Fibroblast of skin of back (primary cell): ENCODE measurements at regions not wholly inside any gene's neighbourhood (a gene's known extent, or its start where the extent isn't known, plus 50 kb on each side); places are given as distances from the start of the nearest gene placed in this dataset.

ENCODE experiments used
- DNase-seq: peaks from one replicate; pipeline ENCODE4 v3.0.0-alpha.2; 2013

DNA sequence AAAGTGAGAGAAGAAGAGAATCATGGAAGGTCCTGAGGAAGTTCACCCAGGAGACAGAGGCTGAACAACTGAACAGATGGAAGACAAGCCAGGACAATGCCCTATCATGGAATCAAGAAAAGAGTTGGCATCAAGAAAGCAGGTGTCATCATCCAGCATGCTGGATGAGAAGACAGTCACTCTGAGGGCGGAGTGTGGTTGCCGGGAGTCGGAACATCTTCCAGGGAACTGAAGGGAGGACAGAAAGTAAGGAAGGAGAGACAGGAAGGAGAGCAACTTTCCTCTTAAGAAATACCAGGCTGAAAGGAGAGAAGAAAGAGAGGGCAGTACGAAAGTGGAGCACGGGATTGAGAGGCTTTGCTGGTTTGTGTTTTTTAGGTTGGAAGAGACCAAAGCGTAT is 654.5 kb upstream of the CELF2 start:
- no peak for DNase-seq

GRCh38 chr10:10364902-10365301 is 652.8 kb upstream of the CELF2 start:
- no peak for DNase-seq

GRCh38 chr10:10365676-10366075 is 652.0 kb upstream of the CELF2 start:
- DNase-seq, result no peak

DNA sequence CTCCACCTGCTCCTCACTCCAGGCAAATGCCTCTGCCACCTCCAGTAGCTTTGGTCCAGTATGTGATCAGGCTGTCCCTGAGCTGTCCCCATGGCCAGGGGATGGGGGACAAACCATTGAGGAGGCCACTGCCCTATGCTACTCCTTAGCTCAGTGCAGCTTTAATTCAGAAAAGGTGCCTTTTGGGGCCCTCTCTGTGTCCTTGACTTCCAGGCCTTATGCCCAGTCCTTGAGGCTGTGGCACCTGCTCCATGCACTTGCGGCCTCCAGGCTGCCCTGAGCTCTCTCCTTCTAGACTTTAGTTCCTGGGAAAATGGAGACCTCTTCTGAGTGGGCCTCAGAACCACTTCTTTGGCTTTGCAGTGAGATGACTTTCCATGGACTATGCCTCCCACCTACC is 650.8 kb upstream of the CELF2 start:
- no peak for DNase-seq

DNA sequence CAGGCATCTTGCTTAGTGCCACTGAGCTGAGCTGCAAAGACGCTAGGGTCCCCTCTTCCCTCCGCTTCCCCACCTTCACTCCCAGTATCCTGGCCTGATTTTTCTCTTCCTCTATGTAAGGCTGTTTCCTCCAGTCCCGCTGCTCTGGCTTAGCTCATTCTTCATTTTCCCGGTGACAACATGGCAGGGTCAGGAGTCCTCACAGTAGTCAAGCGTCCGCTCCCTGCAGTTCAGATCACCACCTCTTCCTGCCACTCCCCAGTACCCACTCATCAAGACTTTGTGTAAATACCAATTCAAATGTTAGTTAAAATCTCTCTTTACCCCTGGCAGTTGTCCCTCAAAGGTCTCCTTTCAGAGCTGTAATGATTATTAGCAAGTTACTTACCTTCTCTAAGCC is 650.4 kb upstream of the CELF2 start:
- no peak for DNase-seq

DNA sequence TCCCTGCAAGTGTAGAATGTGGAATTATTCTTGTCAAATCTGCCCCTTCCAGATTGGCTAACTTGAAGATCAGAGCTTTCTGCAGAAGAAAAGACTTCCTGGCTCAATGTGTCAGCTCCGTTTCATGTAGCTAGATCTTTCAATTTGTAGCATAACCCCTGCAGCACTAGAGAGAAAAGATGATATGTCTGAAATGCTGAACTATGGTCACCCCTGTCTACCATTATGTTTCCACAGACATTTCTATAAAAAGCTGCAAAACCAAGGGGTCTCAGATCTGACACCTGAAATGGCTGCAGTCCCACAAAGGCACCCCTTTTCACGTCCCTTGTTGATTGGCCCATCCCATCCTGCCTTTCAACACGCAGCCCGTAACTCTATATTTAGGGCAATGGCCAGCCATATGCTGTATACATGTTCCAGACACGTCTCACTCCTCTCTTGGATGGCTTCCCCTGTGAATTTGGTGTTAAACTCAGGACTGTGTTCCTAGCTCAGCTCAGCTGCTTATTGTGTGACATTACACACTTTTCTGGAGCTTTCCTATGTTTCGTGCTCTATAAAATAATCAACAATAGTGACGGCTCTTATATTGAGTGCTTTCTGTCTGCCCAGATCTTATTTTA is 648.6 kb upstream of the CELF2 start:
- DNase-seq, result no peak

- no peak for DNase-seq
Observed at GRCh38 chr10:10385831-10386230, 631.8 kb upstream of the CELF2 start.

DNA sequence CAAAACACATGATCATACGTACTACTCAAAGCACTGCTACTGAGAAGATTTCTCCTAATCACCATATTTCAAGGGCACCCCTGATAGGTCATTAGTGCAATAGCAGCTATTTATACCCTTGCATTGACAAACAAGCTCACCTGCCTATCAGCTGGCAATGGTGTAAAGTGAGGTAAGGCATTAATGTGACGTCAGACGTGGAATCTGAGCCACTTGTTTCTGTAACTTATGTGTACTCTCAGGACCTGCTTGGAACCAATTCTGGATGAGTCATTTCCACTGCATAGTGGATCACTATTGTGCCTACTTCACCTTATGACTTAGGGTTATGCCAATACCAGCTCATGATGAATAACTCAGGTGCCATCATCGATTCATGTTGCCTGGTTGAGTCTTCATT is 628.5 kb upstream of the CELF2 start:
- no peak for DNase-seq

DNA sequence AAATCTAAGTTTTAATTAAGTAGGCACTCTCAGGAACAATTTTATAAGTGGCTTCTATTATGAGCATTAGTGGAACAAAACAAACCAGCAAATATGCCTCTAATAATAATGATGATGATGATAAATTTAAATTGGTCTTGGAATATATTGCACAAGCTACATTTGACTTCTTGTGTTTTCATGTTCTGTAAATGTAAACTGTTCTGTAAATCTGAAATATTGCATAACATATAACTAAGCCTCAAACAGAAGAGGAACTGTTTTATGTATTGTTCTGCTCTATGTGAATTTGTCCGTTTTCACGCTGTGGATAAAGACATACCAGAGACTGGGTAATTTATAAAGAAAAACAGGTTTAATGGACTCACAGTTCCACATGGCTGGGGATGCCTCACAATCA is 625.2 kb upstream of the CELF2 start:
- DNase-seq, result no peak

DNA sequence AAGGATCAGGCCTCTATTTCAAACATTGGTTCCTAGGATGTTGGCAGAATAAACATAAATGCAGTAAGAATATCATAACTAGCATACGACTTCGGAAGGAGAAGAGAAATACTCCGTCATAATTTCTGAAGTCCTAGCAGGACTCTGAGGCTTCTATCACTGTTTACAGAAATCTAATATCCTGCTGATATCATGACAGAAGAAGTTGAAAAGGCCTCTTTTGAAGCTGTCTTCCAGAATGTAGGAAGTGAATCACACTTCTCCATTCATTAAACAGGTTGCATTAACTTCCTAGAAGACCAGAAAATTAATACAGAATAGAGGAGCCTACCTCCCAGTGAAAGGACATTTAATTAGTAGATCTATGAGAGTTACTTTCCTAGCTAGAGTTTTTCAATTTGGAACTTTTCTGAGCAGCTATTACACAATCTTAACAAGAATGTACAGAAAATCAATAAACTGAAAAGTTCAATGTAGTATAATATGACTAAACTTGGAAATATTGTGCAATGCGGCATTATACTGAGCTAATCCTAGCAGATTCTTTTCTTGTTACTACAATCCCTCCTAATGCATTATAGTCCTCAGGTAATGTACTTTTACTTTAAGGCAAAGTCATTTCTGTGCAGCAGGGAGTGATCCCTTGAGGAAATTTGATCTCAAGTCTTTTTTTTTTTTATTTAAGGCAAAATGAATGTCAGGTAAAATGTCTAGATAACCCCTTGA is 622.6 kb upstream of the CELF2 start:
- no peak for DNase-seq

DNA sequence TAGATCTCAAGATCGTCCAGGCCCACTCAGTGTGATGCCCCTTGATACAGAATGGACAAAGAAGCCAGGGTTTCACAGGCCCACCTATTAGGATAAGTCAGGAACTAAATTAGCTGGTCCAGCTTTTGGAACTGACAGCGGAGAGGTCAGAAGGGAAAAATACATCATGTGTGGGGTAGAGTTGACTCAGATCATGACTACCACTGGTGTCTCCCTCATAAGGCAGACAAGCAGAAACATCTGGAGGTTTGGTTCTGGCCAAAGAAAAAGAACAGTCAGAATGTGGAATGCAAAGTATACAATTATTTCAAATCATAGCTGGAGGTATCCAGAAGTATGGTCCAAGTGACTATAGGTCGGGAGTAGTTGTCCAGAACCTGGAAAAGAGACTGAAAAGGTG is 621.1 kb upstream of the CELF2 start:
- DNase-seq, result no peak

DNA sequence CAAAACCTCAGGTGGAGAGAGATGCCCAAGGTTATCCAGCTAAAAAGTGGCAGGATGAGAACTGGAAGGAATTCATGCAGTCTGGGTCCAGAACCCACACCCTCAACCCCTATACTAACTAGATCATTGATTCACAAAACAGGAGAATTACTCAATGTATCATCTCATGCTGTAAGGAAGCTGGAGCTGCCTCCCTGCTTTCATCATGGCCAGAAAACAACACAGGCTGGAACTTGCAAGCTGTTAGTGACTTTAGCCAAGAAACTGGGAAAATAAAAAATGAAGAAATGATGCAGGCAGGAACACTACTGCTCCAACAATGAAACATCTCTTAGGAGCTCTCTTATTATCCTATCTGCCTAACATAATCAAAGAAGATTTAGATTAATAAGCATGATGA is 619.8 kb upstream of the CELF2 start:
- no peak for DNase-seq

GRCh38 chr10:10403762-10404161 is 613.9 kb upstream of the CELF2 start:
- peak; percentile 8 for DNase-seq

DNA sequence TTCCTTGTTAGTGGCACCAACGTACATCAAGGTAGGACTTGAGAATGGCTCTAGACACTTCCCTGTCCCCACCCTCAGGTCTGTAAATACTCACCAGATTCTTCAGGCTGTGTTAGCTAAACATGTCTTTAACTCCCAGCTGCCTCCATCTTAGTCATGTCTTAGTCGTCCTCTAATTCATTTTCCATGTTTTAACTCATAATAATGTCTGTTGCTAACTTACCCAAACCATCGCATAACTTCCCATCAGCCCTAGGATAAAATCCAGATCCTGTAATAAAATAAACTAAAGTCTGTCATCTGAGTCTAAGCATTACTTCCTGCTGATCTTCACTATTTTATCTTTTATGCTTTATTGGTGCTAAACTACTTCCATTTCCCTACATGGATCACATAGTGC is 600.0 kb upstream of the CELF2 start:
- peak; percentile 3 for DNase-seq

GRCh38 chr10:10418387-10418786 is 599.3 kb upstream of the CELF2 start:
- DNase-seq, result no peak

- DNase-seq, result no peak
Observed at GRCh38 chr10:10421071-10421470, 596.6 kb upstream of the CELF2 start.

GRCh38 chr10:10431422-10432066 is 586.1 kb upstream of the CELF2 start:
- DNase-seq, result no peak

GRCh38 chr10:10432296-10433035 is 585.2 kb upstream of the CELF2 start:
- DNase-seq, result no peak

DNA sequence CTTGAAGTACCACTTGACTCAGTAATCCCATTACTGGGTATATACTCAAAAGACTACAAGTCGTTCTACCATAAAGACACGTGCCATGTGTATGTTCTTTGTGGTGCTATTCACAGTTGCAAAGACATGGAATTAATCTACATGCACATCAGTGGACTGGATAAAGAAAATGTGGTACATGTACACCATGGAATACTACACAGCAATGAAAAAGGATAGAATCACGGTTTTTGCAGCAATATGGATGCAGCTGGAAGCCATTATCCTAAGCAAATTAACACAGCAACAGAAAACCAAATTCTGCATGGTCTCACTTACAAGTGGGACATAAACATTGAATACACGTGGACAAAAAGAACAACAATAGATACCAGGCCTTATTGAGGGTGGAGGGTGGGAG is 583.4 kb upstream of the CELF2 start:
- no peak for DNase-seq

DNA sequence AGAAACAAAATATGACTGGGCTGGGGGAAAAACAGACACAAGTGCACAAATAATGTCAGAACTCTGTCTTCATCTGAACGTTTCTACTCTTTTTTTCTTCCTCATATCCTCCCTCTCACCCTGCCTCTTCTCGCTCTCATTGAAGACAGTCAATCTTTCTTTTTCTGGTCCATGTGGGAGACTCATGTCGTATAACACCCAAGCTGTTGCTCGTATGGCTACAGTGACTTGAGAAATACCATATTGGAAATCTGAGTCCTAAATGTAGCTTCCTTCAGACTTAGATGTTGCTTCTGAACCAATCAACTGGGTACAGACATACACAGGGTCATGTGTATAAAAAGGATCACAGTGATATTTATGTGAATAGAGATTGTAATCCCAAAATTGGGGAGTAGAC is 579.8 kb upstream of the CELF2 start:
- no peak for DNase-seq

DNA sequence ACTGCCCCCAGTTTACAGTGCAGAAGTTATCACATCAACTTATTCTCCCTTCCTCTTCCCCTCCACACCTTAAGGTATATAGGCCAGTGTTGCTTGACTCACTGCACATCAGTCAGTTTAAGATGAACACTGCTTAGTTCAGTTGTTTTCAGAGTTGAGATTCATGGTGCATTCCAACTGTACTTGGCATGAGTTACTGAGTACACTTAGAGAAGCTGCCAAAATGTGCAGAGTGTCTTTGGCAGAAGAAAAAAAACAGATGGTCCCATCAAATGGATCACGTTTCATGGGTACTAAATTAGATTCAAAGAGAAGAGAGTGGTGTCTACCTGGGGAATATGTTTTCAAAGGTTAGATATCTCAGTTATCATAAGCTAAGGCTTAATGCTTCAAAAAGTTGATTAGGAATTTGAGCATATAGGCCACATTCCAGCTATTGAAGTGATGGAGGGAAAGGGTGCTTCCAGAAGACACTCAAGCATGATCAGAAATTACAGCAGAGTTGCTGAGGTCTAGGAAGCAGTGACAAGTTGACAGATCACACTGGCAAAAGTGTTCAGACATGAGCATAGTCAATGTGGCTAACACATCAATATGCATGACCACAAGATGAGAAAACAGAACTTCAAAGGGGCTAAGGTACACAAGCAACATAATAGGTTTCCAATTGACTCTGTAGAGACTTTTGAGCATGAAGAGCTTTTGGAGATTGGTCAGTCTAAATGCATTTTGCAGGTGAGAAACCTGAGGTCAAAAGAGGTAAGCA is 579.2 kb upstream of the CELF2 start:
- DNase-seq, result no peak

GRCh38 chr10:10456856-10457255 is 560.8 kb upstream of the CELF2 start:
- DNase-seq, result no peak

GRCh38 chr10:10460451-10460850 is 557.2 kb upstream of the CELF2 start:
- no peak for DNase-seq
